Neuronal stem cell (in vitro differentiated cells): ENCODE measurements at regions not wholly inside any gene's neighbourhood (a gene's known extent, or its start where the extent isn't known, plus 50 kb on each side); places are given as distances from the start of the nearest gene placed in this dataset.

Experiments used
- DNase-seq: peaks from one replicate; pipeline ENCODE4 v3.0.0-alpha.2; 2013; ENCODE audit warnings: low spot score
- H2AFZ ChIP-seq: one replicate; pipeline ENCODE4 v1.6.1; 2013; ENCODE audit warnings: mild to moderate bottlenecking, low read length, inconsistent platforms
- H2AK5ac ChIP-seq: 2 replicates; pipeline ENCODE4 v1.6.1; 2013; ENCODE audit warnings: low read depth, mild to moderate bottlenecking, inconsistent platforms, low read length, moderate library complexity, mixed read lengths
- H2BK120ac ChIP-seq: 2 replicates; pipeline ENCODE4 v1.6.1; 2013; ENCODE audit warnings: low read depth, mild to moderate bottlenecking, inconsistent platforms, low read length, moderate library complexity, mixed read lengths
- H2BK12ac ChIP-seq: one replicate; pipeline ENCODE4 v1.6.1; 2013; ENCODE audit warnings: low read length, inconsistent platforms
- H2BK15ac ChIP-seq: 2 replicates; pipeline ENCODE4 v1.6.1; 2013; ENCODE audit warnings: mild to moderate bottlenecking, low read length, inconsistent platforms, mixed read lengths
- H2BK5ac ChIP-seq: one replicate; pipeline ENCODE4 v1.6.1; 2013; ENCODE audit warnings: inconsistent platforms, mild to moderate bottlenecking, low read length, moderate library complexity
- H3K14ac ChIP-seq: one replicate; pipeline ENCODE4 v1.6.1; 2013; ENCODE audit warnings: low read length, inconsistent platforms
- H3K18ac ChIP-seq: 2 replicates; pipeline ENCODE4 v1.6.1; 2013; ENCODE audit warnings: low read length, inconsistent platforms
- H3K23ac ChIP-seq: 2 replicates; pipeline ENCODE4 v1.6.1; 2013; ENCODE audit warnings: low read depth, mild to moderate bottlenecking, mixed read lengths, low read length, inconsistent platforms; ENCODE audit not compliant: poor library complexity
- H3K27ac ChIP-seq: replicated peaks from 3 replicates; pipeline ENCODE4 v1.5.1; 2013; ENCODE audit warnings: low read length, inconsistent platforms
- H3K27me3 ChIP-seq, 3 experiments: 2 replicates each; pipeline ENCODE4 v1.6.1; 2013; ENCODE audit warnings: low read length in 3 of 3, mild to moderate bottlenecking in 2 of 3, inconsistent platforms in 1 of 3, low read depth in 1 of 3, mixed read lengths in 1 of 3, moderate library complexity in 1 of 3; ENCODE audit not compliant: control insufficient read depth in 3 of 3, insufficient read depth in 3 of 3
- H3K36me3 ChIP-seq, 2 donors: replicated peaks in 1 of 2; 2 replicates each; pipeline ENCODE4 v1.6.1; 2013; ENCODE audit warnings: low read length in 2 of 2; ENCODE audit not compliant: control insufficient read depth in 2 of 2, insufficient read depth in 2 of 2
- H3K4ac ChIP-seq: 2 replicates; pipeline ENCODE4 v1.6.1; 2013; ENCODE audit warnings: inconsistent platforms, mild to moderate bottlenecking, low read length, moderate library complexity
- H3K4me1 ChIP-seq, 2 donors: 1 replicate in 1 of 2; 2 replicates in 1 of 2; pipeline ENCODE4 v1.6.1; 2013; ENCODE audit warnings: low read length in 2 of 2, low read depth in 1 of 2; ENCODE audit not compliant: control insufficient read depth in 2 of 2, insufficient read depth in 1 of 2
- H3K4me2 ChIP-seq: one replicate; pipeline ENCODE4 v1.6.1; 2013; ENCODE audit warnings: mild to moderate bottlenecking, low read length, inconsistent platforms; ENCODE audit not compliant: insufficient read depth, poor library complexity, severe bottlenecking
- H3K4me3 ChIP-seq, 2 donors: 2 replicates each; pipeline ENCODE4 v1.5.1; 2013; ENCODE audit warnings: low read length in 2 of 2, mild to moderate bottlenecking in 2 of 2, inconsistent platforms in 1 of 2, moderate library complexity in 1 of 2
- H3K79me1 ChIP-seq: one replicate; pipeline ENCODE4 v1.6.1; 2013; ENCODE audit warnings: low read depth, mild to moderate bottlenecking, inconsistent platforms, low read length, moderate library complexity
- H3K9ac ChIP-seq: one replicate; pipeline ENCODE4 v1.6.1; 2013; ENCODE audit warnings: mild to moderate bottlenecking, low read depth, low read length, inconsistent platforms; ENCODE audit not compliant: poor library complexity
- H3K9me3 ChIP-seq, 2 donors: replicated peaks in 1 of 2; 2 replicates each; pipeline versions ENCODE3 to v1.6.1; 2013; ENCODE audit warnings: low read length in 2 of 2, mild to moderate bottlenecking in 2 of 2, inconsistent platforms in 1 of 2, low read depth in 1 of 2, mixed read lengths in 1 of 2, moderate library complexity in 1 of 2; ENCODE audit not compliant: control insufficient read depth in 2 of 2, insufficient read depth in 1 of 2
- H4K8ac ChIP-seq: one replicate; pipeline ENCODE4 v1.6.1; 2013; ENCODE audit warnings: low read depth, mild to moderate bottlenecking, inconsistent platforms, low read length, moderate library complexity
- H4K91ac ChIP-seq: one replicate; pipeline ENCODE4 v1.6.1; 2013; ENCODE audit warnings: low read length, low read depth, mild to moderate bottlenecking, inconsistent platforms; ENCODE audit not compliant: poor library complexity
- WGBS, 2 donors: extraction: QIAGEN DNeasy Blood & Tissue Kit; methylation state at CpG; one replicate each; pipeline ENCODE4 v1.1.7; 2013; ENCODE audit warnings: missing lambda C conversion rate in 2 of 2, mixed read lengths in 1 of 2; ENCODE audit not compliant: insufficient read length in 2 of 2, insufficient replicate concordance in 1 of 2; ENCODE audit errors: extremely low coverage in 2 of 2; 5-methylcytosine and 5-hydroxymethylcytosine counted together

DNA sequence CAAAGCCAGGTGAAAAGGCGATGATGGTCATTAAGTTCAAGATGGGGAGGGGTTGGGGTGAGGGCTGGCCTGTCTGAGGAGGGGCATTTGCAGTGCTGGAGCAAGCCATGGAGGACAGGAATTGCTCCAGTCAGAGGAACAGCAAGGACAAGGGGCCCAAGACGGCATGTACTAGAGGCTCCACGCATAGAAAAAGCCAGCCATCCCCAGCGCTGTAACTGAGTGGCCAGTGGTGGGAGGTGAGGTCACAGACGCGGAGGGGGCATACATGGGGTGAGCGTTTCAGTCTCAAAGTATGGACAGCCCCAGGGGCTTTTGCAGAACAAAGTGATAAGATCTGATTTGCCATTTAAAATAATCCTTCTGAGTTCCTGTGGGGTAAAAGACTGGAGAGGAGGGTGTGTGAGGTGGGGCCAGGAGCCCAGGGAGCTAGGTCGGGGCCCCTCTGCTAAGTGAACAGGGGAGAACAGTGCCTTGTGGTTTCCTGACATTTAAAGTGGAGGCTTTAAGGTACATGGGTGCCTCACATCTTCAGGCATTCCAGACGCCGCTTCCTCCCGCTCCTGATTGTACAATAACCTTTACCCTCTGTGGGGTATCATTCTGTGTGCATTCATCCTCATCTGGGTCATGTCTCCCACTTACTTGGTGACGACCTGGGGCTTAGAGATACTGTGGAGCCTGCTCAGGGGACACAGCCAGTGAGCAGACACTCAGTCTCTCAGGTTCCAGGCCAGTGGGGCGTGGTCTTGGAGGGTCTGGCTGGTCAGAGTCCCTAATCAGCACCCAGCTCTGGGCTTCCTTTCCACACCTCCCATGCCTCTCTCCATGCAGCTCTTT, 105.6 kb upstream of the GPR26 start:
- no peaks in the 10 kb centered on the region for H3K27me3 ChIP-seq
- DNase-seq: no peak

DNA sequence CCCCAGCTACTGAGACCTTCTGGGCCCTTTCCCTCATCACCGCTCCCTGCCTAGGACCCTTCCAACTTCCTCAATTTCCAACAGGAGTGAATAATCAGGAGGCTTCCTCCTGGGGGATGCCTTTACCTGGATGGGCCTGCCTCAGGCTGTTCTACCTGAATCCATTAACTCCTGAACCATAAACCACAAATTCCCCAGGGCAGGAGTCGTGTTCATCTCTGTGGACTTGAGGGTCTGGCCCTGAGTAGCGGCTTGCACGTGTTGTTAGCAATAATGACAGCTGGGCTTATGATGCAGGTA, 105.1 kb upstream of the GPR26 start:
- no peak overlapping the region for H4K8ac ChIP-seq
- DNase-seq: no peak
- no peak overlapping the region for H3K4me2 ChIP-seq
- no peak overlapping the region for H3K4me3 ChIP-seq
- H2AK5ac ChIP-seq: no peak overlapping the region
- H2BK15ac ChIP-seq: no peak overlapping the region
- no peaks in the 10 kb centered on the region for H3K36me3 ChIP-seq
- no peaks in the 10 kb centered on the region for H3K9me3 ChIP-seq
- no CpG with 5 or more reads among the region's 4 CpGs for WGBS, 2 donors
- no peak overlapping the region for H3K9ac ChIP-seq
- H4K91ac ChIP-seq: no peak overlapping the region
- H3K27me3 ChIP-seq: no peaks in the 10 kb centered on the region
- peaks cover 0 to 8% of the 10 kb centered on the region in 2 donors for H3K4me1 ChIP-seq
- H3K27ac ChIP-seq: no peak overlapping the region
- H2AFZ ChIP-seq: no peak overlapping the region
- no peak overlapping the region for H2BK12ac ChIP-seq
- no peak overlapping the region for H3K4ac ChIP-seq
- H2BK120ac ChIP-seq: no peak overlapping the region
- H3K79me1 ChIP-seq: no peaks in the 10 kb centered on the region
- no peak overlapping the region for H2BK5ac ChIP-seq
- no peak overlapping the region for H3K18ac ChIP-seq
- H3K14ac ChIP-seq: no peak overlapping the region
- H3K23ac ChIP-seq: no peak overlapping the region

More for the DNA sequence above, 105.6 kb upstream of the GPR26 start:
- Histone ChIP-seq H4K8ac (no peak overlapping the region), H3K4me2 (no peak overlapping the region), H2AFZ (no peak overlapping the region), H3K4me3 (no peak overlapping the region), H2BK15ac (no peak overlapping the region), H3K36me3 (no peaks in the 10 kb centered on the region), H3K18ac (no peak overlapping the region), H3K9me3 (no peaks in the 10 kb centered on the region), H2BK5ac (no peak overlapping the region), H3K4ac (no peak overlapping the region), H3K9ac (no peak overlapping the region), H2BK12ac (no peak overlapping the region), H4K91ac (no peak overlapping the region), H3K27ac (no peak overlapping the region), H3K23ac (no peak overlapping the region), H3K14ac (no peak overlapping the region), H3K4me1 (peaks cover 0 to 10% of the 10 kb centered on the region in 2 donors), H2BK120ac (no peak overlapping the region), H2AK5ac (no peak overlapping the region), H3K79me1 (no peaks in the 10 kb centered on the region)
- WGBS, 2 donors: no CpG with 5 or more reads among the region's 13 CpGs

DNA sequence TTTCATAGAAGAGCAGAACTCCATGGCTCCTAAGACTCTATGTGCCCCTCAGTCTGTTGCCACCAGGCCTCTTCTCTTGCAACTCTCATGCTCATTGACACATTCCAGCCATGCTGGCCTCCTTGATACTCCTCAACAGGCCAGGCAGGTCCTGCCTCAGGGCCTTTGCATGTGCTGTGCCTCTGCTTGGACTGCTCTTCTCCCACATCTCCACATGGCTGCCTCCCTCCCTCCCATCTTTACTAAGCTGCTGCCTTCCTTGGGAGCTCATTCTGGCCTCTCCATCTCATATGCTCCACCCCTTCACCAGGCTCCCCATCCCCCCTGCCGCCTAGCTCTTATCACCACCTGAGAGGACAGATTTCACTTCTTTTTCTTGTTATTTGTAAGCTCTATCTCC, 103.8 kb upstream of the GPR26 start:
- no peak overlapping the region for H2BK12ac ChIP-seq
- no peaks in the 10 kb centered on the region for H3K9me3 ChIP-seq
- no peaks in the 10 kb centered on the region for H3K27me3 ChIP-seq
- H3K18ac ChIP-seq: no peak overlapping the region
- no peak overlapping the region for H2BK15ac ChIP-seq
- H2AK5ac ChIP-seq: no peak overlapping the region
- H4K8ac ChIP-seq: no peak overlapping the region
- H3K27ac ChIP-seq: no peak overlapping the region
- H4K91ac ChIP-seq: no peak overlapping the region
- H3K4me3 ChIP-seq: no peak overlapping the region
- no peaks in the 10 kb centered on the region for H3K79me1 ChIP-seq
- H3K4ac ChIP-seq: no peak overlapping the region
- H2BK120ac ChIP-seq: peak overlapping the region; percentile 73
- no CpG with 5 or more reads among the region's 1 CpG for WGBS, 2 donors
- no peak overlapping the region for H3K23ac ChIP-seq
- H2BK5ac ChIP-seq: no peak overlapping the region
- H3K14ac ChIP-seq: no peak overlapping the region
- no peaks in the 10 kb centered on the region for H3K4me1 ChIP-seq
- DNase-seq: no peak
- no peak overlapping the region for H3K4me2 ChIP-seq
- no peak overlapping the region for H3K9ac ChIP-seq
- no peaks in the 10 kb centered on the region for H3K36me3 ChIP-seq
- H2AFZ ChIP-seq: no peak overlapping the region

DNA sequence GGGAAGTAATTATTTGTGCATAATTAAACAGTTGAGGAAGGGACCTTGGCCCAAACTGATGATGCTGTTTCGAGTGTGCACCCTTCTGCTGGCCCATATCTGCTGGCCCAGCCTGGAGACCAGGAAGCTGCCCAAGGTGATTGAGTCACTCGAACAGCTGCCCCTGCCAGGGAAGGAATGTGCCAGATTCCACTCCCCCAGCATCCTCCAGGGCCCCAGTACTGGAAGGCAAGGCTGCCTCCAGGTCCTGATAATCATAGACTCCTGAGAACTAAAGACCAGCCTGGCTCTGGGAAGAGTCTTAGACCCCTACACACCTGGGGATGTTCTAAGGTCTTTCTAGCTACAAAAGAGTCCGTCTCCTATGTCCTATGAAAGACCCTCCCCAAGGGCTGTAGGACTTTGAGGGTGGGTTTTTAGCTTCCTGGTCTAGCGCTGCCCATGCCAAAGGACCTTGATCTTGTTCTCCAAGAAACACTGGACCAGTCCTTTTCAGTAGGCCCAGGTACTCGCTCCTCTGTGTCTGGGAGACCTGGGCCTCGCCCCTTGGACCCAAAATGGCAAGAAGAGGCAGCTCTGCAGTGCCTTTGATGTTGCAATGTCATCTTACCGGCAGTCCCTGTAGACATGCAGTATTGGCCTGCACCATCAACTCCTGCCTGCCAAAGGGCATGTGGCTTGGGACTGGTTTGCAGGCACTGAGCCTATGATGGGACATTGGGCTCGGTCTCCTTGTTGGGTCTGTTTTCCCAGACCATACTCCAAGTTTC, 103.2 kb upstream of the GPR26 start:
- no peak overlapping the region for H2BK12ac ChIP-seq
- no peak overlapping the region for H4K8ac ChIP-seq
- no peak overlapping the region for H3K14ac ChIP-seq
- no peak overlapping the region for H2BK5ac ChIP-seq
- peak overlapping the region; percentile 60 for H3K18ac ChIP-seq
- H3K23ac ChIP-seq: no peak overlapping the region
- no peak overlapping the region for H3K4ac ChIP-seq
- no peak overlapping the region for H2BK15ac ChIP-seq
- no peak for DNase-seq
- no peak overlapping the region for H4K91ac ChIP-seq
- no peak overlapping the region for H3K9ac ChIP-seq
- H3K9me3 ChIP-seq: no peaks in the 10 kb centered on the region
- no peaks in the 10 kb centered on the region for H3K36me3 ChIP-seq
- no peak overlapping the region for H3K4me2 ChIP-seq
- no peaks in the 10 kb centered on the region for H3K4me1 ChIP-seq
- no peak overlapping the region for H3K27ac ChIP-seq
- H3K79me1 ChIP-seq: no peaks in the 10 kb centered on the region
- no peak overlapping the region for H3K4me3 ChIP-seq
- H3K27me3 ChIP-seq: no peaks in the 10 kb centered on the region
- peak overlapping the region; percentile 73 for H2BK120ac ChIP-seq
- WGBS, 2 donors: no CpG with 5 or more reads among the region's 8 CpGs
- no peak overlapping the region for H2AFZ ChIP-seq
- H2AK5ac ChIP-seq: no peak overlapping the region
